ENCODE measurements at regions not wholly inside any gene's neighbourhood (a gene's known extent, or its start where the extent isn't known, plus 50 kb on each side); places are given as distances from the start of the nearest gene placed in this dataset.

- TF ChIP-seq CTCF (IDR thresholded peaks at IDR 0.05) (no peak), POLR2A (IDR thresholded peaks at IDR 0.05) (no peak), EP300 (IDR thresholded peaks at IDR 0.05) (no peak)
Measured at GRCh38 chr16:75862098-75862386, 135.8 kb upstream of the CPHXL start.
